C4-2B (cell line): ENCODE measurements at regions not wholly inside any gene's neighbourhood (a gene's known extent, or its start where the extent isn't known, plus 50 kb on each side); places are given as distances from the start of the nearest gene placed in this dataset.
"Not testable (repeated sequence)": the region's sequence is repeated elsewhere in the genome, so short reads cannot be mapped to it uniquely, and the experiment has no call there.

Experiments
- CTCF ChIP-seq: fragments of 450-650 bp; conservative IDR thresholded peaks from 2 replicates; pipeline ENCODE4 v1.5.1; 2017; ENCODE audit warnings: mild to moderate bottlenecking
- ZFX ChIP-seq: fragments of 450-650 bp; IDR thresholded peaks from 2 replicates; pipeline ENCODE4 v1.6.1; 2017

- TF ChIP-seq CTCF, ZFX: not testable (repeated sequence)
Observed at GRCh38 chr1:149371955-149372354, 102.9 kb upstream of the NBPF19 start.
